Right kidney (tissue), 1 donor: ENCODE measurements at regions not wholly inside any gene's neighbourhood (a gene's known extent, or its start where the extent isn't known, plus 50 kb on each side); places are given as distances from the start of the nearest gene placed in this dataset.
"Not testable (repeated sequence)": the region's sequence is repeated elsewhere in the genome, so short reads cannot be mapped to it uniquely, and the experiment has no call there.

Experiments
- DNase-seq: peaks from one replicate; pipeline ENCODE4 v3.0.0-alpha.2; 2016

GRCh38 chr3:110965976-110966375 is 105.6 kb upstream of the NECTIN3 start:
- no peak for DNase-seq

DNA sequence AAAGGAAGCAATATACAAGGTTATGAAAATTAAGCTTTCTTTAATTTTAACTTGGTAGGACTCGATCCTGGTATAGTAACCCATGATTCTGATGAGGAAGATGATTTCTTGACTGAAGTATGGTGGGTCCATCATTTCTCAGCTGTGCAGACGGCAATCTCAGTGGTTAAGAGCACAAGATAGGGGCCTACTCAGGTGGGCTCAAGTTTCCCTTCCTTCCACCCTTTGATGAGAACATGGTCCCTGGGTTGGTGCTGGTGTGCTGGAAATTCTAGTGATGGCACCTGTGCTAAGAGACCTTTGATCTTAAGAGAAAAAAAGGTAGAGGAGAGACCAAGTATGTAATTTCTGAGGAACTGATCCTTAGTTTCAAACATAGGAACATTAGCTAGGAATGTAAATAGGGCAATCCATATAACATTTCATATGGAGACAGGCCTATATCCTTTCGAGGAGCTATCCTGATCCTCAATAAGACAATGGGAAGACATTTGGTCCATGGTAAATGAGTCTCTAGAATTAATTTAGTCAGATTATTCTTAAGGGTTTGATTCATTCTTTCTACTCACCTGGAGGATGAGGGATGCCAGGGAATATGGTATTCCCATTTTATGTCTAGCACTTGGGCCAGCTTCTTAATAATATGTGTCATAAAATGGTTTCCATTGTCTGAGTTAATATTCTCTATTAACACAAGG is 104.5 kb upstream of the NECTIN3 start:
- DNase-seq = no peak

GRCh38 chr3:110968076-110968475 is 103.5 kb upstream of the NECTIN3 start:
- no peak for DNase-seq

DNA sequence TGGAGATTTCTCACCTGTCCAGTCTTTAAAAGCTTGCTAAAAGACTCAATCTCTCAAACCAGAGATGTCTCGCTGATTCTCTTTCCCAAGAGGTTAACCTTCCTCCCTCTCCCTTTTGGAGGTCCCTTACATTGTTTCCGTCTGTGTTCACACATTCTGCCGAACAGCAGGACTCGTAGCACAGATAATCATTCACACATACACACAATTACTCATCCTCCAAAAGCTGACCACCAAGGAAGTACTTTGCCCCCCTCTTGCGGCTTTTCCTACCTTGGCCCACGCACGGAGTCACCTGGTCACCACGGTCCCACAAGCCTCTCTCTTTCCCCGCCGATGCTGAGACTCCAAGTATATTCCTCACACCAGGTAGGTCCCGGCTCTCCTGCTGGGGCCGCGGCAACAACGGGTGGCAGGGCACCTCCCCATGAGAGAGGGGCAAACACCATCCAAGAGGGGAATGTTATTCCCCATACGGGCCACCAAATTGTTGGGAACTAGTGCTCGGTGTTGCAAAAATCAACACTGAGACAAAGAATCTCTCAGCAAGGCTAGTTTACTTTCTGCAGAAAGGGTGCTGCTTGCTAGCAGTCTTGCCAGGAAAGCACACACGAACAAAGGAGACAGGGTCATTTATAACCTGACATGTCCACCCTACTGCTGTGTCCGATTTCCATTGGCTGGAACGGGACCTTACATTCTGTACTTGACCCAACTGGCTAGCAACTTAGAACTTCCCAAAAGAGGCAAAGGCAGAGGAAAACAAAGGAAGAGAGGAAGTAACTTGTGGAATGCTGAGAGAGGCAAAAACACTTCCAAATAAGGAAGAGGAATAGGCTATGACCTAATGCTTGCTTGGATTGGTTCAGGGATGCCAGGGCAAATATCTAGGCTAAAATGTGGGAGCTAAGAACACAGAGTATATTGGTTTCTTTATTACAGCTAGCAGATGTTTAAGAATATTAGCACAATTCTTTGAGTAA is 102.1 kb upstream of the NECTIN3 start:
- no peak for DNase-seq

DNA sequence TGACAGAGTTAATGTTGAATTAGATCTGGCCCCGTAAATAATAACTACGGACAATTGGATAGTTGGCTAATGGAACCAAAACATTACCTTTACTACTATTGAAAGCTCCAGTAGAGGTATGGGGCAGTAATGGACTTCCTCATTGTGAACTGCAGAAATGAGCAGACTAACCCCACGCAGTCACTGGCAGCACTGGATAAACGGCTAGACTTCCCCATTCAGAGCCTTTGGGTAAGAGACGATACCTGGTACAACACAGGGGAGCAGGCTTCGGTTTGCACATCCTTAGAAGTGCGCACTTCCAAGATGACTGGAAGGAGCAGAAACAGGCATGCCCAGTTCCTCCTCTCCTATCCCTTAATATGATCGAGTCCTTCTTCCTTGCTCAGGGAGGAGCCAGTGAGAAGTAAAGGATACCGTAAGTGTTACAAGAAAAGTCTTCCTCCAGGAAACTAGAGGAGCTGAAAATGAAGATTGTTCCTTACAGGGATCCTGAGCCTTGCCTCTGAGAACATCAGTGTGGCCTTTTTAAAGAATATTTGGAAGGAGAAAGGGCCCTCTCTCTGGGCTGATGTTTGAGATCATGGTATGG is 100.5 kb upstream of the NECTIN3 start:
- no peak for DNase-seq

DNA sequence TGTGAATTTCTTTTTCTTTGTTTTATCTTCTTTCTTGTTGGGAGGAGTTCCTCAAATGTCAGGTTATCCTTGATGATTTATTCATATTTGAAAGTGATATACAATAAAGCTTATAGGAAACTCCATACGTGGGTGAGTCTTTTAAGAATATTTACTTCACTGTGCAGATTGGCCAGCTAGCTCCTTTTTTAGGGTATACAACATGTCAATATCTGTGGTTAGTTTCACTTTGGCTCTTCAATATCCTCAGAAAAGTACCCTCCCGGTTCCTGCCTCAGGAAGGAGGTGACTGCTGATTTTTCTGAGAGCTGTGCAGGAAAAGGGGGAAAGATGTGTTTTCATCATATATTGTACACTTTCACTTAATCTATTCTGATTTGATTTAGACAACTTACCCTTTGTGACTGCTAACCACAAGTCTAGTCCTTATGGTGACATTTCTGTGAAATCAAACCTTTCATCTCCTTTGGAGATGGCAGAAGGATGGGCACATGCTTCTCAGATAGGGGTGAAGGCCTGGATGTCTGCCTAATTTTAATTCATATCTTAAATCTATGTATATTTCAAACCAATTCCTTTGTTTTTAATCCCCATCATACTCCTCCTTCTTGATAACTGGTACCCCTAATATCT is 98.2 kb upstream of the NECTIN3 start:
- no peak for DNase-seq

DNA sequence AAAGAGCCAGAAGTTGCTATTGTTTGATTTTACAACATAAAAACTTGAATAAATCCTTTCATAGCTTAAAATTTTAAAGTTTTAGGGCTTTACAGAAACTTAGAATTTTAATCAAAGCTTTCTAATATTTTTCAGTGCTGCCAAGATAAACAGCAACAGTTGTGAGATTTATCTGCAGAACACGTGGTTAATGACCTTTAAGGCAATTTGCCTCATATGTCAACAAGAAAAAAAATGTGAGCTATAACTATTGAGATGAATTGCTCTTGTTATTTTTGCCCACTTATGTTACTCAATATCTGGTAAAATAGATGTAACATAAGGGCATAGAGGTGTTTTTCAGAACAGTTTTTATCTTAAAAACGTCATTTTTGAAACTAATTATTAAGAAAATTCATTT is 96.7 kb upstream of the NECTIN3 start:
- no peak for DNase-seq

- no peak for DNase-seq
Observed at GRCh38 chr3:110984456-110985250, 87.0 kb upstream of the NECTIN3 start.

DNA sequence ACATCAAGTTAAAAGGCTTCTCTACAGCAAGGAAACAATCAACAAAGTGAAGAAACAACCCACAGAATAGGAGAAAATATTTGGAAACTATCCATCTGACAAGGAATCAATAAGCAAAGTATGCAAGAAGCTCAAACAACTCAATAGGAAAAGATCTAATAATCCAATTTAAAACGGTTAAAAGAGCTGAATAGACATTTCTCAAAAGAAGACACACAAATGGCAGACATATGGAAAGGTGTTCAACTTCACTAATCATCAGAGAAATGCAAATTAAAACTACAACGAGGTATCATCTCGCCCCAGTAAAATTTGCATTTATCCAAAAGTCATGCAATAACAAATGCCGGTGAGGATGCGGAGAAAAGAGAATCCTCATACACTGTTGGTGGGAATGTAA is 82.2 kb upstream of the NECTIN3 start:
- DNase-seq = no peak

- no peak for DNase-seq
Observed at GRCh38 chr3:110995461-110996231, 76.0 kb upstream of the NECTIN3 start.

DNA sequence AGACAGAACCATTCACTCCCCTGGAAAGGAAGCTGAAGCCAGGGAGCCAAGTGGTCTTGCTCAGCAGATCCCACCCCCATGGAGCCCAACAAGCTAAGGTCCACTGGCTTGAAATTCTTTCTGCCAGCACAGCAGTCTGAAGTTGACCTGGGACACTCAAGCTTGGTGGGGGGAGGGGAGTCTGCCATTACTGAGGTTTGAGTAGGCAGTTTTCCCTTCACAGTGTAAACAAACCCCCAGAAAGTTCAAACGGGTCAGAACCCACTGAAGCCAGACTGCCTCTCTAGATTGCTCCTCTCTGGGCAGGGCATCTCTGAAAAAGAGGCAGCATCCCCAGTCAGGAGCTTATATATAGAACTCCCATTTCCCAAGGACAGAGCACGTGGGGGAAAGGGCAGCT is 72.8 kb upstream of the NECTIN3 start:
- peak; percentile 19 for DNase-seq

GRCh38 chr3:111006485-111006884 is 65.1 kb upstream of the NECTIN3 start:
- DNase-seq = not testable (repeated sequence)

- no peak for DNase-seq
Observed at GRCh38 chr3:111012388-111013248, 59.0 kb upstream of the NECTIN3 start.
